ENCODE measurements at regions not wholly inside any gene's neighbourhood (a gene's known extent, or its start where the extent isn't known, plus 50 kb on each side); places are given as distances from the start of the nearest gene placed in this dataset.

- H2BK12ac ChIP-seq (ENCODE audit: low read length): no peak overlapping the region
- no peaks in the 10 kb centered on the region for H3K9me3 ChIP-seq (ENCODE audit: insufficient read depth, low read depth, low read length)
- H3K27me3 ChIP-seq (ENCODE audit: insufficient read depth, low read length): no peaks in the 10 kb centered on the region
- no peak overlapping the region for H3K9ac ChIP-seq (ENCODE audit: low read length)
- H3K4me2 ChIP-seq (ENCODE audit: low read length): no peak overlapping the region
- no peak overlapping the region for H3K23ac ChIP-seq (ENCODE audit: low read length)
- no peak overlapping the region for H3K4ac ChIP-seq (ENCODE audit: low read depth, low read length)
- no CpG with 5 or more reads among the region's 9 CpGs for WGBS (ENCODE audit: extremely low coverage, insufficient coverage, insufficient read length)
- H3K79me2 ChIP-seq (ENCODE audit: control insufficient read depth, insufficient read depth, low read length, poor library complexity): no peaks in the 10 kb centered on the region
- no peak overlapping the region for H3K27ac ChIP-seq (ENCODE audit: low read depth, low read length)
- H3K4me3 ChIP-seq (ENCODE audit: low read depth, low read length): no peak overlapping the region
- H4K12ac ChIP-seq (ENCODE audit: low read depth, low read length): no peak overlapping the region
- no peak overlapping the region for H4K8ac ChIP-seq (ENCODE audit: low read depth, low read length)
- H3K4me1 ChIP-seq (ENCODE audit: control insufficient read depth in 1 of 2, insufficient read depth in 2 of 2, low read length in 2 of 2): no peaks in the 10 kb centered on the region
- no peak overlapping the region for H3K18ac ChIP-seq (ENCODE audit: low read length)
- H2BK5ac ChIP-seq (ENCODE audit: low read depth, low read length, poor library complexity): no peak overlapping the region
- no peak overlapping the region for H2AFZ ChIP-seq (ENCODE audit: insufficient read depth, low read length, poor library complexity)
- no peaks in the 10 kb centered on the region for H3K36me3 ChIP-seq (ENCODE audit: control insufficient read depth in 1 of 2, insufficient read depth in 2 of 2, low read length in 2 of 2)
- no peak for DNase-seq
- H4K91ac ChIP-seq (ENCODE audit: low read depth, low read length): no peak overlapping the region
- H3K79me1 ChIP-seq (ENCODE audit: low read length): no peaks in the 10 kb centered on the region
- no peak overlapping the region for H2BK120ac ChIP-seq (ENCODE audit: insufficient read depth, low read length, poor library complexity)
- H3K14ac ChIP-seq (ENCODE audit: low read length): no peak overlapping the region
- no peak overlapping the region for H2AK5ac ChIP-seq (ENCODE audit: low read length)
Observed at GRCh38 chr5:167602067-167602466, 689.4 kb upstream of the WWC1 start.

GRCh38 chr5:167603135-167603534 lies 688.3 kb upstream of the WWC1 start:
- Histone ChIP-seq H3K4me2 (ENCODE audit: low read length) (no peak overlapping the region), H2BK5ac (ENCODE audit: low read depth, low read length, poor library complexity) (no peak overlapping the region), H3K23ac (ENCODE audit: low read length) (no peak overlapping the region), H3K4ac (ENCODE audit: low read depth, low read length) (no peak overlapping the region), H3K4me1 (ENCODE audit: control insufficient read depth in 1 of 2, insufficient read depth in 2 of 2, low read length in 2 of 2) (no peaks in the 10 kb centered on the region), H3K9ac (ENCODE audit: low read length) (no peak overlapping the region), H2BK120ac (ENCODE audit: insufficient read depth, low read length, poor library complexity) (no peak overlapping the region), H2BK12ac (ENCODE audit: low read length) (no peak overlapping the region), H3K4me3 (ENCODE audit: low read depth, low read length) (no peak overlapping the region), H4K91ac (ENCODE audit: low read depth, low read length) (no peak overlapping the region), H4K12ac (ENCODE audit: low read depth, low read length) (no peak overlapping the region), H3K79me2 (ENCODE audit: control insufficient read depth, insufficient read depth, low read length, poor library complexity) (no peaks in the 10 kb centered on the region), H3K36me3 (ENCODE audit: control insufficient read depth in 1 of 2, insufficient read depth in 2 of 2, low read length in 2 of 2) (no peaks in the 10 kb centered on the region), H2AFZ (ENCODE audit: insufficient read depth, low read length, poor library complexity) (no peak overlapping the region), H3K79me1 (ENCODE audit: low read length) (no peaks in the 10 kb centered on the region), H4K8ac (ENCODE audit: low read depth, low read length) (no peak overlapping the region), H3K9me3 (ENCODE audit: insufficient read depth, low read depth, low read length) (no peaks in the 10 kb centered on the region), H3K27ac (ENCODE audit: low read depth, low read length) (no peak overlapping the region), H3K27me3 (ENCODE audit: insufficient read depth, low read length) (no peaks in the 10 kb centered on the region), H2AK5ac (ENCODE audit: low read length) (no peak overlapping the region), H3K18ac (ENCODE audit: low read length) (no peak overlapping the region), H3K14ac (ENCODE audit: low read length) (no peak overlapping the region)
- no peak for DNase-seq
- whole genome bisulfite sequencing (ENCODE audit: extremely low coverage, insufficient coverage, insufficient read length): no CpG with 5 or more reads among the region's 4 CpGs

GRCh38 chr5:167608390-167609272 lies 682.8 kb upstream of the WWC1 start:
- Histone ChIP-seq H3K18ac (ENCODE audit: low read length) (no peak overlapping the region), H2BK12ac (ENCODE audit: low read length) (no peak overlapping the region), H3K4me1 (ENCODE audit: control insufficient read depth in 1 of 2, insufficient read depth in 2 of 2, low read length in 2 of 2) (no peaks in the 10 kb centered on the region), H3K9ac (ENCODE audit: low read length) (no peak overlapping the region), H4K91ac (ENCODE audit: low read depth, low read length) (no peak overlapping the region), H3K36me3 (ENCODE audit: control insufficient read depth in 1 of 2, insufficient read depth in 2 of 2, low read length in 2 of 2) (no peaks in the 10 kb centered on the region), H2BK120ac (ENCODE audit: insufficient read depth, low read length, poor library complexity) (no peak overlapping the region), H3K4ac (ENCODE audit: low read depth, low read length) (no peak overlapping the region), H4K12ac (ENCODE audit: low read depth, low read length) (no peak overlapping the region), H3K79me1 (ENCODE audit: low read length) (no peaks in the 10 kb centered on the region), H2AFZ (ENCODE audit: insufficient read depth, low read length, poor library complexity) (no peak overlapping the region), H3K79me2 (ENCODE audit: control insufficient read depth, insufficient read depth, low read length, poor library complexity) (no peaks in the 10 kb centered on the region), H3K23ac (ENCODE audit: low read length) (no peak overlapping the region), H3K9me3 (ENCODE audit: insufficient read depth, low read depth, low read length) (no peaks in the 10 kb centered on the region), H2BK5ac (ENCODE audit: low read depth, low read length, poor library complexity) (no peak overlapping the region), H3K4me3 (ENCODE audit: low read depth, low read length) (no peak overlapping the region), H3K4me2 (ENCODE audit: low read length) (no peak overlapping the region), H2AK5ac (ENCODE audit: low read length) (no peak overlapping the region), H3K27me3 (ENCODE audit: insufficient read depth, low read length) (no peaks in the 10 kb centered on the region), H3K27ac (ENCODE audit: low read depth, low read length) (no peak overlapping the region), H4K8ac (ENCODE audit: low read depth, low read length) (no peak overlapping the region), H3K14ac (ENCODE audit: low read length) (no peak overlapping the region)
- no peak for DNase-seq
- whole genome bisulfite sequencing (ENCODE audit: extremely low coverage, insufficient coverage, insufficient read length): no CpG with 5 or more reads among the region's 13 CpGs

- no peak for DNase-seq
- no peak overlapping the region for H2AK5ac ChIP-seq (ENCODE audit: low read length)
- H2AFZ ChIP-seq (ENCODE audit: insufficient read depth, low read length, poor library complexity): no peak overlapping the region
- H3K4me2 ChIP-seq (ENCODE audit: low read length): no peak overlapping the region
- WGBS (ENCODE audit: extremely low coverage, insufficient coverage, insufficient read length): no CpG with 5 or more reads among the region's 8 CpGs
- no peaks in the 10 kb centered on the region for H3K27me3 ChIP-seq (ENCODE audit: insufficient read depth, low read length)
- no peak overlapping the region for H3K9ac ChIP-seq (ENCODE audit: low read length)
- H4K91ac ChIP-seq (ENCODE audit: low read depth, low read length): no peak overlapping the region
- H3K79me1 ChIP-seq (ENCODE audit: low read length): no peaks in the 10 kb centered on the region
- no peak overlapping the region for H3K4ac ChIP-seq (ENCODE audit: low read depth, low read length)
- H3K18ac ChIP-seq (ENCODE audit: low read length): no peak overlapping the region
- H3K9me3 ChIP-seq (ENCODE audit: insufficient read depth, low read depth, low read length): no peaks in the 10 kb centered on the region
- no peak overlapping the region for H3K27ac ChIP-seq (ENCODE audit: low read depth, low read length)
- no peak overlapping the region for H4K12ac ChIP-seq (ENCODE audit: low read depth, low read length)
- H3K4me3 ChIP-seq (ENCODE audit: low read depth, low read length): no peak overlapping the region
- no peak overlapping the region for H2BK120ac ChIP-seq (ENCODE audit: insufficient read depth, low read length, poor library complexity)
- H3K4me1 ChIP-seq (ENCODE audit: control insufficient read depth in 1 of 2, insufficient read depth in 2 of 2, low read length in 2 of 2): no peaks in the 10 kb centered on the region
- H3K23ac ChIP-seq (ENCODE audit: low read length): no peak overlapping the region
- no peak overlapping the region for H4K8ac ChIP-seq (ENCODE audit: low read depth, low read length)
- H2BK5ac ChIP-seq (ENCODE audit: low read depth, low read length, poor library complexity): no peak overlapping the region
- H3K79me2 ChIP-seq (ENCODE audit: control insufficient read depth, insufficient read depth, low read length, poor library complexity): no peaks in the 10 kb centered on the region
- H2BK12ac ChIP-seq (ENCODE audit: low read length): no peak overlapping the region
- no peak overlapping the region for H3K14ac ChIP-seq (ENCODE audit: low read length)
- H3K36me3 ChIP-seq (ENCODE audit: control insufficient read depth in 1 of 2, insufficient read depth in 2 of 2, low read length in 2 of 2): no peaks in the 10 kb centered on the region
Observed at GRCh38 chr5:167614294-167615021, 677.0 kb upstream of the WWC1 start.

All from trophoblast cell (in vitro differentiated cells and primary cell).